Trophoblast cell (in vitro differentiated cells and primary cell): ENCODE measurements at regions not wholly inside any gene's neighbourhood (a gene's known extent, or its start where the extent isn't known, plus 50 kb on each side); places are given as distances from the start of the nearest gene placed in this dataset.

ENCODE experiments used
- DNase-seq, 2 donors: peaks; one replicate each; pipeline ENCODE4 v3.0.0-alpha.2; 2016
- H2AFZ ChIP-seq: 2 replicates; pipeline ENCODE4 v1.6.1; 2013; ENCODE audit warnings: low read length, moderate library complexity, mild to moderate bottlenecking; ENCODE audit not compliant: insufficient read depth, poor library complexity
- H2AK5ac ChIP-seq: 2 replicates; pipeline ENCODE4 v1.6.1; 2013; ENCODE audit warnings: mild to moderate bottlenecking, low read length
- H2BK120ac ChIP-seq: 2 replicates; pipeline ENCODE4 v1.6.1; 2013; ENCODE audit warnings: low read length, mild to moderate bottlenecking, moderate library complexity; ENCODE audit not compliant: insufficient read depth, poor library complexity
- H2BK12ac ChIP-seq: 2 replicates; pipeline ENCODE4 v1.6.1; 2013; ENCODE audit warnings: mild to moderate bottlenecking, low read length, moderate library complexity
- H2BK5ac ChIP-seq: 2 replicates; pipeline ENCODE4 v1.6.1; 2013; ENCODE audit warnings: low read length, low read depth, moderate library complexity, mild to moderate bottlenecking; ENCODE audit not compliant: poor library complexity
- H3K14ac ChIP-seq: 2 replicates; pipeline ENCODE4 v1.6.1; 2013; ENCODE audit warnings: mild to moderate bottlenecking, low read length
- H3K18ac ChIP-seq: 2 replicates; pipeline ENCODE4 v1.6.1; 2013; ENCODE audit warnings: mild to moderate bottlenecking, low read length
- H3K23ac ChIP-seq: 2 replicates; pipeline ENCODE4 v1.6.1; 2013; ENCODE audit warnings: low read length
- H3K27ac ChIP-seq: 2 replicates; pipeline ENCODE4 v1.5.1; 2013; ENCODE audit warnings: low read depth, mild to moderate bottlenecking, inconsistent platforms, low read length, moderate library complexity
- H3K27me3 ChIP-seq: 2 replicates; pipeline ENCODE4 v1.6.1; 2013; ENCODE audit warnings: inconsistent platforms, mild to moderate bottlenecking, low read length, moderate library complexity; ENCODE audit not compliant: insufficient read depth
- H3K36me3 ChIP-seq, 2 experiments: 1 replicate in 1 of 2; 2 replicates in 1 of 2; pipeline ENCODE4 v1.6.1; 2013; ENCODE audit warnings: low read length in 2 of 2, mild to moderate bottlenecking in 2 of 2, moderate library complexity in 1 of 2; ENCODE audit not compliant: insufficient read depth in 2 of 2, control insufficient read depth in 1 of 2
- H3K4ac ChIP-seq: 2 replicates; pipeline ENCODE4 v1.6.1; 2013; ENCODE audit warnings: low read depth, mild to moderate bottlenecking, low read length, moderate library complexity
- H3K4me1 ChIP-seq, 2 experiments: 1 replicate in 1 of 2; 2 replicates in 1 of 2; pipeline ENCODE4 v1.6.1; 2013; ENCODE audit warnings: low read length in 2 of 2, mild to moderate bottlenecking in 2 of 2, moderate library complexity in 1 of 2; ENCODE audit not compliant: insufficient read depth in 2 of 2, control insufficient read depth in 1 of 2
- H3K4me2 ChIP-seq: 2 replicates; pipeline ENCODE4 v1.6.1; 2013; ENCODE audit warnings: inconsistent platforms, mild to moderate bottlenecking, low read length, moderate library complexity
- H3K4me3 ChIP-seq: 2 replicates; pipeline ENCODE4 v1.5.1; 2013; ENCODE audit warnings: mild to moderate bottlenecking, low read depth, low read length, inconsistent platforms
- H3K79me1 ChIP-seq: one replicate; pipeline ENCODE4 v1.6.1; 2013; ENCODE audit warnings: low read length
- H3K79me2 ChIP-seq: 2 replicates; pipeline ENCODE4 v1.6.1; 2013; ENCODE audit warnings: low read length, mild to moderate bottlenecking; ENCODE audit not compliant: control insufficient read depth, insufficient read depth, poor library complexity
- H3K9ac ChIP-seq: 2 replicates; pipeline ENCODE4 v1.6.1; 2013; ENCODE audit warnings: mild to moderate bottlenecking, low read length
- H3K9me3 ChIP-seq: 2 replicates; pipeline ENCODE4 v1.6.1; 2013; ENCODE audit warnings: low read depth, mild to moderate bottlenecking, control low read depth, inconsistent platforms, low read length; ENCODE audit not compliant: insufficient read depth
- H4K12ac ChIP-seq: 2 replicates; pipeline ENCODE4 v1.6.1; 2013; ENCODE audit warnings: low read depth, mild to moderate bottlenecking, low read length, moderate library complexity
- H4K8ac ChIP-seq: 2 replicates; pipeline ENCODE4 v1.6.1; 2013; ENCODE audit warnings: low read depth, mild to moderate bottlenecking, low read length, moderate library complexity
- H4K91ac ChIP-seq: one replicate; pipeline ENCODE4 v1.6.1; 2013; ENCODE audit warnings: low read depth, mild to moderate bottlenecking, low read length, moderate library complexity
- WGBS: extraction: QIAGEN DNeasy Blood & Tissue Kit; methylation state at CpG from one replicate; pipeline ENCODE4 v1.1.7; 2013; ENCODE audit warnings: missing lambda C conversion rate; ENCODE audit not compliant: insufficient read length, insufficient coverage; ENCODE audit errors: extremely low coverage; 5-methylcytosine and 5-hydroxymethylcytosine counted together

GRCh38 chr1:81208441-81208840, 592.3 kb upstream of the ADGRL2 start:
- Histone ChIP-seq H2BK5ac (no peak overlapping the region), H4K12ac (no peak overlapping the region), H2AFZ (no peak overlapping the region), H2BK12ac (no peak overlapping the region), H3K36me3 (no peaks in the 10 kb centered on the region), H3K23ac (no peak overlapping the region), H2BK120ac (no peak overlapping the region), H3K4ac (no peak overlapping the region), H3K9ac (no peak overlapping the region), H3K18ac (no peak overlapping the region), H3K9me3 (no peaks in the 10 kb centered on the region), H3K14ac (no peak overlapping the region), H3K4me1 (no peaks in the 10 kb centered on the region), H4K8ac (no peak overlapping the region), H3K4me2 (no peak overlapping the region), H3K27me3 (no peaks in the 10 kb centered on the region), H3K79me2 (no peaks in the 10 kb centered on the region), H3K79me1 (no peaks in the 10 kb centered on the region), H2AK5ac (no peak overlapping the region), H3K27ac (no peak overlapping the region), H4K91ac (no peak overlapping the region), H3K4me3 (no peak overlapping the region)
- peak in 1 of 2 donors; percentile 7 for DNase-seq
- no CpG with 5 or more reads among the region's 13 CpGs for WGBS

GRCh38 chr1:81205956-81206355, 594.8 kb upstream of the ADGRL2 start:
- Histone ChIP-seq H2BK120ac (no peak overlapping the region), H2BK12ac (no peak overlapping the region), H3K79me2 (no peaks in the 10 kb centered on the region), H4K12ac (no peak overlapping the region), H3K18ac (no peak overlapping the region), H3K9me3 (no peaks in the 10 kb centered on the region), H3K23ac (no peak overlapping the region), H4K8ac (no peak overlapping the region), H3K9ac (no peak overlapping the region), H3K4ac (no peak overlapping the region), H2BK5ac (no peak overlapping the region), H4K91ac (no peak overlapping the region), H3K27me3 (no peaks in the 10 kb centered on the region), H2AFZ (no peak overlapping the region), H3K36me3 (no peaks in the 10 kb centered on the region), H2AK5ac (no peak overlapping the region), H3K4me3 (no peak overlapping the region), H3K14ac (no peak overlapping the region), H3K4me2 (no peak overlapping the region), H3K27ac (no peak overlapping the region), H3K4me1 (no peaks in the 10 kb centered on the region), H3K79me1 (no peaks in the 10 kb centered on the region)
- WGBS: no CpG with 5 or more reads among the region's 6 CpGs
- no peak for DNase-seq

- no CpG with 5 or more reads among the region's 2 CpGs for WGBS
- DNase-seq: no peak
- H2BK5ac ChIP-seq: no peak overlapping the region
- no peak overlapping the region for H3K4me3 ChIP-seq
- H4K12ac ChIP-seq: no peak overlapping the region
- no peak overlapping the region for H2BK120ac ChIP-seq
- H2BK12ac ChIP-seq: no peak overlapping the region
- H2AFZ ChIP-seq: no peak overlapping the region
- no peaks in the 10 kb centered on the region for H3K79me1 ChIP-seq
- H4K91ac ChIP-seq: no peak overlapping the region
- no peak overlapping the region for H3K27ac ChIP-seq
- H3K4me2 ChIP-seq: no peak overlapping the region
- no peaks in the 10 kb centered on the region for H3K9me3 ChIP-seq
- no peak overlapping the region for H3K23ac ChIP-seq
- H2AK5ac ChIP-seq: no peak overlapping the region
- no peaks in the 10 kb centered on the region for H3K4me1 ChIP-seq
- no peak overlapping the region for H3K9ac ChIP-seq
- H3K27me3 ChIP-seq: no peaks in the 10 kb centered on the region
- H3K14ac ChIP-seq: no peak overlapping the region
- H3K79me2 ChIP-seq: no peaks in the 10 kb centered on the region
- H4K8ac ChIP-seq: no peak overlapping the region
- no peaks in the 10 kb centered on the region for H3K36me3 ChIP-seq
- H3K4ac ChIP-seq: no peak overlapping the region
- no peak overlapping the region for H3K18ac ChIP-seq
Measured at GRCh38 chr1:81201779-81202178, 599.0 kb upstream of the ADGRL2 start.

- Histone ChIP-seq H3K27ac (no peak overlapping the region), H3K27me3 (no peaks in the 10 kb centered on the region), H4K91ac (no peak overlapping the region), H4K12ac (no peak overlapping the region), H3K14ac (no peak overlapping the region), H3K4me2 (no peak overlapping the region), H2AFZ (no peak overlapping the region), H4K8ac (no peak overlapping the region), H3K9me3 (no peaks in the 10 kb centered on the region), H2BK12ac (no peak overlapping the region), H3K4me1 (peaks cover 0 to 2% of the 10 kb centered on the region in 2 experiments), H3K9ac (no peak overlapping the region), H3K23ac (no peak overlapping the region), H3K4ac (no peak overlapping the region), H3K36me3 (no peaks in the 10 kb centered on the region), H3K79me1 (no peaks in the 10 kb centered on the region), H3K4me3 (no peak overlapping the region), H3K79me2 (no peaks in the 10 kb centered on the region), H3K18ac (no peak overlapping the region), H2BK120ac (no peak overlapping the region), H2AK5ac (no peak overlapping the region), H2BK5ac (no peak overlapping the region)
- WGBS: no CpG with 5 or more reads among the region's 3 CpGs
- no peak for DNase-seq
Measured at GRCh38 chr1:81197591-81197990, 603.1 kb upstream of the ADGRL2 start.
